OCI-LY7 (cell line): ENCODE measurements at regions not wholly inside any gene's neighbourhood (a gene's known extent, or its start where the extent isn't known, plus 50 kb on each side); places are given as distances from the start of the nearest gene placed in this dataset.
"Not testable (repeated sequence)": the region's sequence is repeated elsewhere in the genome, so short reads cannot be mapped to it uniquely, and the experiment has no call there.

ENCODE experiments used
- BruUV-seq: library from RNA; stranded (reverse); fragments of 400-500 nt; replicated peaks from 2 replicates; lab custom pipeline; 2021; lab: Mats Ljungman, UMichigan
- CTCF ChIA-PET: fragments of 300-600 bp; sonication (Branson Sonifier 250); formaldehyde crosslinking; loops from one replicate; lab custom pipeline; 2022; ENCODE audit warnings: antibody characterized with exemption; ENCODE audit not compliant: unreplicated experiment; lab: Charles Lee
- POLR2A ChIA-PET: fragments of 300-600 bp; sonication (Branson Sonifier 250); formaldehyde crosslinking; loops from one replicate; lab custom pipeline; 2022; ENCODE audit warnings: antibody characterized with exemption; lab: Charles Lee
- DNase-seq: peaks from one replicate; pipeline ENCODE4 v3.0.0-alpha.2; 2015; ENCODE audit warnings: low spot score
- H2AFZ ChIP-seq: fragments of 200-600 bp; sonication (generic), shearing (Covaris generic); 2 replicates; pipeline ENCODE4 v1.6.1; 2014; ENCODE audit warnings: mild to moderate bottlenecking, antibody characterized with exemption, low read length, moderate library complexity
- H3K27ac ChIP-seq: fragments of 200-600 bp; sonication (generic); 2 replicates; pipeline ENCODE4 v1.5.1; 2014; ENCODE audit warnings: mixed run types, low read depth, mild to moderate bottlenecking, moderate library complexity, low read length, inconsistent platforms; ENCODE audit not compliant: poor library complexity, severe bottlenecking
- H3K36me3 ChIP-seq: fragments of 200-600 bp; sonication (generic); 2 replicates; pipeline ENCODE4 v1.6.1; 2014; ENCODE audit warnings: mild to moderate bottlenecking, antibody characterized with exemption, low read length, moderate library complexity, mixed read lengths; ENCODE audit not compliant: insufficient read depth
- H3K4me1 ChIP-seq: fragments of 200-600 bp; sonication (generic); 2 replicates; pipeline ENCODE4 v1.5.1; 2014; ENCODE audit warnings: mild to moderate bottlenecking, low read length; ENCODE audit not compliant: insufficient read depth, poor library complexity, severe bottlenecking
- H3K4me2 ChIP-seq: fragments of 200-600 bp; sonication (generic); 2 replicates; pipeline ENCODE4 v1.6.1; 2014; ENCODE audit warnings: mild to moderate bottlenecking, low read length
- H3K4me3 ChIP-seq: fragments of 200-600 bp; sonication (generic); 2 replicates; pipeline ENCODE4 v1.5.1; 2014; ENCODE audit warnings: mild to moderate bottlenecking, low read depth, low read length; ENCODE audit not compliant: poor library complexity, severe bottlenecking
- H3K79me2 ChIP-seq: fragments of 200-600 bp; sonication (generic); 2 replicates; pipeline ENCODE4 v1.6.1; 2016; ENCODE audit warnings: low read depth, mild to moderate bottlenecking, low read length, moderate library complexity, mixed read lengths; ENCODE audit not compliant: insufficient read depth
- H3K9me2 ChIP-seq: fragments of 200-600 bp; sonication (generic); 2 replicates; pipeline ENCODE4 v1.6.1; 2016; ENCODE audit warnings: mild to moderate bottlenecking, low read length, mixed read lengths; ENCODE audit not compliant: insufficient read depth
- H3K9me3 ChIP-seq: fragments of 200-600 bp; sonication (generic); 2 replicates; pipeline ENCODE4 v1.6.1; 2014; ENCODE audit warnings: mild to moderate bottlenecking, mixed run types, low read length, mixed read lengths
- H4K20me1 ChIP-seq: fragments of 200-600 bp; sonication (generic); 2 replicates; pipeline ENCODE4 v1.6.1; 2014; ENCODE audit warnings: mild to moderate bottlenecking, antibody characterized with exemption, low read length, moderate library complexity, mixed read lengths; ENCODE audit not compliant: insufficient read depth
- CTCF ChIP-seq: fragments of 200-600 bp; sonication (generic); conservative IDR thresholded peaks from 2 replicates; pipeline ENCODE4 v1.5.1; 2014; ENCODE audit warnings: mild to moderate bottlenecking, antibody characterized with exemption, low read length, moderate library complexity, mixed read lengths
- EZH2phosphoT487 ChIP-seq: fragments of 200-600 bp; sonication (generic); IDR thresholded peaks from 2 replicates; pipeline ENCODE4 v1.6.1; 2018; ENCODE audit warnings: low read depth, borderline replicate concordance, mild to moderate bottlenecking, mixed run types, antibody characterized with exemption, low read length, moderate library complexity, mixed read lengths
- intact Hi-C: fragments of 100-400 bp; cut with micrococcal nuclease; formaldehyde crosslinking; loops from one replicate; pipeline ENCODE4 v1.10.0; 2022; ENCODE audit not compliant: unreplicated experiment

DNA sequence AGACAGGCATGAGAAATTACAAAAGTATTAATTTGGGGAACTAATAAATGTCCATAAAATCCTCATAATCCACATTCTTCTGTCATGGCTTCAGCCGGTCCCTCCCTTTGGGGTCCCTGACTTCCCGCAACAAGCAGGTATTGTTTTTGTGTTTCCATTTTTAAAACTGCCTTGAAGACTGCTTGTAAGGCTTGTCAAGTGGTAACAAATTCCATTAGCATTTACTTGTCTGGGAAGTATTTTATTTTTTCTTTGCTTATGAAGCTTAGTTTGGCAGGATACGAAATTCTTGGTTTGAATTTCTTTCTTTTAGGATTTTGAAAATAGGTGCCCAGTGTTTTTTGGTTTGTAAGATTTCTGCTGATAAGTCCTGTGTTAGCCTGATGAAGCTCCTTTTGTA lies 65.3 kb upstream of the LRFN5 start:
- no peaks in the 10 kb centered on the region for H3K9me2 ChIP-seq
- no peak for DNase-seq
- H3K79me2 ChIP-seq: no peaks in the 10 kb centered on the region
- POLR2A ChIA-PET: no interaction called here
- H2AFZ ChIP-seq: no peak overlapping the region
- CTCF ChIA-PET: no interaction called here
- H3K27ac ChIP-seq: no peak overlapping the region
- no peak for TF ChIP-seq EZH2phosphoT487
- no peaks in the 10 kb centered on the region for H3K9me3 ChIP-seq
- BruUV-seq: no TSS peak
- intact Hi-C loops: no loop called here
- no peak overlapping the region for H3K4me3 ChIP-seq
- no peaks in the 10 kb centered on the region for H3K36me3 ChIP-seq
- H3K4me2 ChIP-seq: no peak overlapping the region
- H3K4me1 ChIP-seq: no peaks in the 10 kb centered on the region
- no peaks in the 10 kb centered on the region for H4K20me1 ChIP-seq

DNA sequence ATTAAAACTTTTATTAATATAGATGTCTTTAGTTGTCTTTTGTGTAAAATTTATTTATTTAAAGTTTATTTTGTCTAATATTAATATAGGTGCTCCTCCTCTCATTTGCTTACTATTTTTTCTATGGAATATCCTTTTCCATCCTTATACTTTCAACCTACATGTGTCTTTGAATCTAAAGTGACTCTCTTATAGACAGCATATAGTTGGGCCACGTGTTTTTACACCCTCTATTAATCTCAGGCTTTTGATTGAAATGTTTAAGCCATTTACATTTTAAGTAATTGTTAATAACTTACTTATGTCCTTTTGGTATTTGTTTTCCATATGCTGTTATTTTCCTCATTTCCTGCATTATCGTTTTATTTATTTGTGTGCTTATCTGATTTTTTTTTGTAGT lies 74.4 kb upstream of the LRFN5 start:
- no peak overlapping the region for H3K27ac ChIP-seq
- H3K9me2 ChIP-seq: no peaks in the 10 kb centered on the region
- no peak for TF ChIP-seq EZH2phosphoT487
- TF ChIP-seq CTCF: no peak
- no peak overlapping the region for H3K4me2 ChIP-seq
- H3K79me2 ChIP-seq: no peaks in the 10 kb centered on the region
- H4K20me1 ChIP-seq: no peaks in the 10 kb centered on the region
- H3K36me3 ChIP-seq: no peaks in the 10 kb centered on the region
- no peaks in the 10 kb centered on the region for H3K9me3 ChIP-seq
- BruUV-seq: no TSS peak
- intact Hi-C loops: no loop called here
- ChIA-PET POLR2A (no interaction called here), CTCF (no interaction called here)
- no peak overlapping the region for H2AFZ ChIP-seq
- no peak for DNase-seq
- no peaks in the 10 kb centered on the region for H3K4me1 ChIP-seq
- no peak overlapping the region for H3K4me3 ChIP-seq

GRCh38 chr14:41521891-41522290 lies 84.8 kb upstream of the LRFN5 start:
- Histone ChIP-seq H3K79me2 (no peaks in the 10 kb centered on the region), H3K36me3 (no peaks in the 10 kb centered on the region), H2AFZ (no peak overlapping the region), H3K27ac (no peak overlapping the region), H3K4me1 (no peaks in the 10 kb centered on the region), H3K9me3 (no peaks in the 10 kb centered on the region), H3K4me2 (no peak overlapping the region), H3K4me3 (no peak overlapping the region), H3K9me2 (no peaks in the 10 kb centered on the region), H4K20me1 (no peaks in the 10 kb centered on the region)
- BruUV-seq: no TSS peak
- ChIA-PET POLR2A (no interaction called here), CTCF (no interaction called here)
- TF ChIP-seq EZH2phosphoT487 (no peak), CTCF (no peak)
- no peak for DNase-seq
- intact Hi-C loops: no loop called here

GRCh38 chr14:41518030-41518429 lies 88.6 kb upstream of the LRFN5 start:
- DNase-seq, BruUV-seq, H3K4me1 ChIP-seq, H3K36me3 ChIP-seq, CTCF ChIA-PET, H3K9me3 ChIP-seq, intact Hi-C loops, H3K9me2 ChIP-seq, H3K4me2 ChIP-seq, H3K4me3 ChIP-seq, H3K79me2 ChIP-seq, H2AFZ ChIP-seq, H3K27ac ChIP-seq, H4K20me1 ChIP-seq, POLR2A ChIA-PET: not testable (repeated sequence)
